Peyer's patch (tissue), 4 donors: ENCODE measurements at regions not wholly inside any gene's neighbourhood (a gene's known extent, or its start where the extent isn't known, plus 50 kb on each side); places are given as distances from the start of the nearest gene placed in this dataset.
"Not testable (repeated sequence)": the region's sequence is repeated elsewhere in the genome, so short reads cannot be mapped to it uniquely, and the experiment has no call there.

Experiments
- CTCF ChIP-seq, 6 experiments: fragments of 450-650 bp in 4 of 6; fragments of 200-600 bp in 2 of 6; sonication (generic) in 1 of 6; IDR thresholded peaks; one replicate each; pipeline ENCODE4 v1.5.1; 2017 to 2019; ENCODE audit warnings: antibody characterized with exemption in 6 of 6, mild to moderate bottlenecking in 3 of 6, moderate library complexity in 1 of 6
- POLR2A ChIP-seq, 2 donors: fragments of 450-650 bp; IDR thresholded peaks; one replicate each; pipeline ENCODE4 v1.5.1; 2017; ENCODE audit warnings: antibody characterized with exemption in 2 of 2, mild to moderate bottlenecking in 2 of 2, moderate library complexity in 2 of 2

- TF ChIP-seq POLR2A, CTCF (IDR thresholded peaks at IDR 0.05): not testable (repeated sequence)
These were observed 1719.6 kb downstream of the SPATA31A7 start for GRCh38 chr9:62909447-62909846.
